Gastroesophageal sphincter (tissue), 3 donors: ENCODE measurements at regions not wholly inside any gene's neighbourhood (a gene's known extent, or its start where the extent isn't known, plus 50 kb on each side); places are given as distances from the start of the nearest gene placed in this dataset.

Source experiments
- CTCF ChIP-seq, 4 experiments: fragments of 200-600 bp in 2 of 4; fragments of 450-650 bp in 2 of 4; sonication (generic) in 1 of 4; IDR thresholded peaks; one replicate each; pipeline ENCODE4 v1.5.1; 2017 to 2019; ENCODE audit warnings: antibody characterized with exemption in 4 of 4, mild to moderate bottlenecking in 2 of 4, moderate library complexity in 2 of 4
- EP300 ChIP-seq: sonication (generic); formaldehyde crosslinking; IDR thresholded peaks from one replicate; pipeline ENCODE4 v1.6.1; 2017; ENCODE audit warnings: antibody characterized with exemption, mild to moderate bottlenecking
- POLR2A ChIP-seq, 2 donors: fragments of 450-650 bp; IDR thresholded peaks; one replicate each; pipeline ENCODE4 v1.6.1; 2017; ENCODE audit warnings: antibody characterized with exemption in 2 of 2, mild to moderate bottlenecking in 2 of 2, moderate library complexity in 1 of 2
- POLR2AphosphoS5 ChIP-seq: sonication (generic); formaldehyde crosslinking; IDR thresholded peaks from one replicate; pipeline ENCODE4 v1.6.1; 2017; ENCODE audit warnings: antibody characterized with exemption

GRCh38 chr2:118496870-118497611 lies 350.4 kb downstream of the EN1 start:
- TF ChIP-seq CTCF (IDR thresholded peaks at IDR 0.05): no peak
- no peak for TF ChIP-seq POLR2AphosphoS5
- no peak for TF ChIP-seq EP300
- TF ChIP-seq POLR2A (IDR thresholded peaks at IDR 0.05): no peak
